SIG-M5 treated with dmso at 0.1 percent for 504 hours (cell line): ENCODE measurements at regions not wholly inside any gene's neighbourhood (a gene's known extent, or its start where the extent isn't known, plus 50 kb on each side); places are given as distances from the start of the nearest gene placed in this dataset.
A peak's percentile ranks its signal among the peaks of the same experiment; 100 is the strongest.

Source experiments
- DNase-seq: peaks from one replicate; lab custom pipeline; 2025; ENCODE audit not compliant: unreplicated experiment; lab: John Stamatoyannopoulos, UW

DNA sequence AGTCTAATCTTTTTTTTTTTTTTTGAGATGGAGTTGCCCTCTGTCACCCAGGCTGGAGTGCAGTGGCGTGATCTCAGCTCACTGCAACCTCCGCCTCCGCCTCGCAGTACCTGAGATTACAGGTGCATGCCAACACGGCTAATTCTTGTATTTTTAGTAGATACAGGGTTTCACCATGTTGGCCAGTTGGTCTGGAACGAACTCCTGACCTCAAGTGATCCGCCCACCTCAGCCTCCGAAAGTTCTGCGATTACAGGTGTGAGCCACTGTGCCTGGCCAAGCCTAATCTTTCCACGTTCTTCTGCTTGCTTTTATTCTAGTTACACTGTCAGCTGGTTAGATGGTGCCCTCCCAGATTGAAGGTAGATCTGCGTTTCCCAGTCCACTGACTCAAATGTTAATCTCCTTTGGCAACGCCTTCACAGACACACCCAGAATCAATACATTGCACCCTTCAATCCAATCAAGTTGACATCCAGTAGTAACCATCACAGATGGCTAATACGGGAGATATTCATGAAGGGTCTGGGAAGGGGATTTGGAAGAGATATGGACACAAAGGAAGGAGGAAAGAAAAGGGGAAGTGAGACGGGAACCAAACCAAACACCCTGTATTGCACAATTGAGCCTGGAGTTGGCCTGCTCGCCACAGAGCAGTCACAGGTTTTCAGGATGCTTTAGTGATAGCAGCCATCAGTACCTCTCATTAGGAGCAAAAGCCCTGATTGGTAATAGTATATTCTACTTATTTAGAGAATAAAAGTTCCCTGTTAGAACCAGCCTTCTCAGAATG, 229.8 kb downstream of the PIK3C3 start:
- DNase-seq = peak; percentile 23

DNA sequence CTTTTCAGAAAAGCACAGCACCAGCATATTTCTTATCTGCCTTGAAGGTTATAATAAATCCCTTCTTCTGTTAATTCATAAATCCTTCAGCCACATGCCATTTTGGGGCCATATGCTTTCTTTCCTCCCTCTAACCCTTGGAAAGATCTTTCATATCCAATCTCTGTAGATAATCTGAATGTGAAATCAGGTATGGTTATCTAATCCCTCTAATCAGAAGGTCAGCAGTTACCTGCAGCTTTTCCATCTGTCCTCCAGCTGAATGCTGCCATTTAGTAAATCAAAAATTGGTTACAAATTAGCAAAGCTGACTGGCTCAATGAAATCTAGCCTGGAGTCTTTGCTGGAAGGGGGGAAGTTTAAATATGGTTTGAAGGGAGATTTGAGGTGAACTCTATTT, 230.5 kb downstream of the PIK3C3 start:
- DNase-seq = no peak

DNA sequence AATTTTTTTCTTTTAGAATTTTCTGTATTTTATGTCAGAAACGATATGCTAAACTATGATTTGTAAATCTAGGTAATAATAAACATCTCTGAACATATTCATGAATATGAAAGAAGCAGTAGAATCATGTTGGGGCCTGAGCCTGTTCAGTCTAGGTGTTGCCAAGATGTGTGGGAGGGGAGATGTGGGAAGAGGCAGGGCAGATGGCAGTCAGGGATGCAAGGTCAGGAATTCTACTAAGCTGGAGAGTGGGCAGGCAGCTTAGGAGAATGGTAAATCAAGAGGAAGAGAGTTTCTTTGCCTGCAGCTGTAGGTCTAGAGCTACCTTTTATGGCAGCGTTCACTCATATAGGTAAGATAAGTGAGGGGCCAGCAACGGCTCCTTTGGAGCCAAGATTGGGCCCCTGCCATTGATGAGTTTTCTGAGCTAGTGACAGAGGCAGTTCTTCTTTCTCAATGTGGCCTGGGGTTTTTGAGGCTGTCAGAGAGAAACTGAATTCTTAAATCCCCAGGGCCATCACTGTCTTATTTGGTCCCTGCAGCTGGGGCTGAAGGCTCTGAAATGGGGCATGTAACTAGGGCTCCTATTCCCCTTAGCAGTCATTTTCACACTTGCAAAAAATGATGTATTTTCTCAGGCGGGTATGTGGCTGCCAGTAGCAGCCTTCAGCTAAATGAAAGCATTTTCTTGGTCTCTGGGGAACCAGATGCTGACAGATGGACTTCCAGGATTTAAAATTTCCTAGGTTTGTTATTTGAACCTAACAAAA, 232.8 kb downstream of the PIK3C3 start:
- no peak for DNase-seq

- no peak for DNase-seq
These were observed 235.6 kb downstream of the PIK3C3 start for GRCh38 chr18:42190643-42191042.

- DNase-seq = no peak
These were observed 237.5 kb downstream of the PIK3C3 start for GRCh38 chr18:42192251-42193248.

DNA sequence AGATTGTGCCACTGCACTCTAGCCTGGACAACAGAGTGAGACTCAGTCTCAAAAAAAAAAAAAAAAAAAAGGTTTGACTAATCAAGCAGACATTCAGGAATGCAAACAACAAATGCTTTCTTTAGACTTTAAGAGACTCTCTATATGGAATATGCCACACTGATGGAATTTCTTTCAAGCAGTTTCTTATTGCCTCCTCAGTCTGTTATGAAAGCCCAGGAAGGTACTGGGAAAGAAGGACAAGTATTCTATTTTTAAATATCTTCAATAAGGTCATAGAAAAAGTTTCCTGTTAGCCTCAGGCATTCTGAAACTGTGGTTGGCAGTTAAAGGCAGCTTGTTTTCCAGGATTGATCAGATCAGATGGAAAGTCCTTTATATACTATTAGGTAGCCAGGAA, 241.6 kb downstream of the PIK3C3 start:
- no peak for DNase-seq

DNA sequence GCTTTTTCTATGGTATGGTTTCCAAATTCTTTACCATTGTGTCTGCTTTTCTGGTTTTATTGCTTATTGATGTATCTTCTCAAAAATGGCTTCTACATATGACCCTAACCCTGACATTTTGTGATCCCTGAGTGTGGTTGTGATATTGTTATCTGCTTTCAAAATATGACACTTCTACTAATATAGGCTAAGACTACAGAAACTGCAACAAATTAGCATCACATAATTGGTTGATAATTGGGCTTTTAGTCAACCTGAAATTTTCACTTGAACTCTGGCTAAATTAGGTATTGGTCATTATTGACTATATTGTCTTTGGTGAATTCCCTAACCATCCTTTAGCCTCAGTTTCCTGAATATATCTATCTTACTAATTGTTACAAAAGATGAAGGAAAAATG, 246.1 kb downstream of the PIK3C3 start:
- no peak for DNase-seq

GRCh38 chr18:42211201-42211600, 256.2 kb downstream of the PIK3C3 start:
- DNase-seq = no peak

- no peak for DNase-seq
These were observed 267.5 kb downstream of the PIK3C3 start for GRCh38 chr18:42222557-42222956.

DNA sequence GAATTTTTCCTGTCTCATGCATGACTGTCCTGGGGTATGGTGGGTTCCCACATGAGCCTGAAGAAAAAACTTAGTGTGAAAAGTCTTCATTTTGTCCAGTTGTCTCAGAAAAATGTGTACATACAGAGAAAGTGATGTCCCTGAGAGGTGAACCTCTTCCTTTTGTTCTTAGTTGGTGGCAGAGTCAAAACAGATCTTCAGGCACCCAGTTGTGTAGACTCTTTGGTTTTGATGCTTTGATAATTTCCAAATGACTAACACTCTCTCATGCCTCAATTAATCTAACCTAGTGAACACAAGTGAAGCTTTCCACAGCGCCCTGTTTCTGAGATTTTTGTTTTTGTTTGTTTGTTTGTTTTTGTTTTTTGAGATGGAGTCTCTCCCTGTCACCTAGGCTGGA, 273.5 kb downstream of the PIK3C3 start:
- DNase-seq = no peak

GRCh38 chr18:42229211-42230210, 274.5 kb downstream of the PIK3C3 start:
- DNase-seq = no peak

GRCh38 chr18:42230636-42231035, 275.6 kb downstream of the PIK3C3 start:
- no peak for DNase-seq

DNA sequence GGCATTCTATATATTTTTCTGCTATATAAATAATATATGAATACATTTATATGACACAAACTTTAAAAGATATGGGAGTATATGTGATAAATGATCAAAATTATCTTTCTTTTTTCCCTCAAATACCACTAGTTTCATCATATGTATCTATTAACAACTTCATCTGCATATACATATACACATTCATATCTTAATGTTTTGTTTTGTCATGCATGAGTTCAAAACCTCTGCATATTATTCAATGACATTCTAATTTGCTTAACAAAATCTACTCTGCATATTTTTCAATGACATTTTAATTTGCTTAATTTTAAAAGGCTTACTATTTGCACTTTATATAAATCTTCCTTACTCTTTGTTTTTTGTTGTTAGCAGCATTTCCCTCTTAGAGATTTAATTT, 276.2 kb downstream of the PIK3C3 start:
- no peak for DNase-seq

DNA sequence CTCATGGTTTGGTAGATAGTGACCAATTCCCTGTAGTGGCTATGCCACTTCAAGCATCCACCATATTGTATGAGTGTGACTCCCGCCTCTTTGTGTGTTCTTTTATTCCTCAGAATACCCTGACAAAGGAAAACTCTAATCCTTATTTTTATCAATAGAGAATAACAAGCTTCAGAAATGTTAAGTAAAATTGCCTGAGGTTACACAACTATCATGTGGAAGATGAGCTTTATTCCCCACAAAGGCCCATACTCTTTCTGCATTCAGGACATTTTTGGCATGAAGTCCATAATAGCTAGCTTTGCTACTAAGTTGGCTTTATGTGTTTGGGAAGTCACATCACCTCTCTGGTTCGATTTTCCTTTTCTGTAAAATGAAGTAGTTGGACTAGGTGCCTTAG, 276.8 kb downstream of the PIK3C3 start:
- DNase-seq = no peak

DNA sequence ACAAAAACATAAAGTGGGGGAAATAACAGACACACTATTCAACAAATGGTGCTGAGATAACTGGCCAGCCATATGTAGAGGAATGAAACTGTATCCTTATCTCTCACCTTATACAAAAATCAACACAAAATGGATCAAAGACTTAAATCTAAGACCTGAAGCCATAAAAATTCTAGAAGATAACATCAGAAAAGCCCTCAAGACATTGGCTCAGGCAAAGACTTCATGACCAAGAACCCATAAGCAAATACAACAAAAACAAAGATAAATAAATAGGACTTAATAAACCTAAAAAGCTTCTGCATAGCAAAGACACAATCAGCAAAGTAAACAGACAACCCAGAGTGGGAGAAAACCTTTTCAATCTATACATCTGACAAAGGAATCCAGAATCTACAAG, 278.9 kb downstream of the PIK3C3 start:
- DNase-seq = no peak

- DNase-seq = no peak
These were observed 287.7 kb downstream of the PIK3C3 start for GRCh38 chr18:42242758-42243157.

- no peak for DNase-seq
These were observed 290.1 kb downstream of the PIK3C3 start for GRCh38 chr18:42245137-42245536.

GRCh38 chr18:42255908-42256765, 301.1 kb downstream of the PIK3C3 start:
- no peak for DNase-seq

GRCh38 chr18:42258301-42258965, 303.4 kb downstream of the PIK3C3 start:
- DNase-seq = no peak
